ENCODE measurements at regions not wholly inside any gene's neighbourhood (a gene's known extent, or its start where the extent isn't known, plus 50 kb on each side); places are given as distances from the start of the nearest gene placed in this dataset.

DNA sequence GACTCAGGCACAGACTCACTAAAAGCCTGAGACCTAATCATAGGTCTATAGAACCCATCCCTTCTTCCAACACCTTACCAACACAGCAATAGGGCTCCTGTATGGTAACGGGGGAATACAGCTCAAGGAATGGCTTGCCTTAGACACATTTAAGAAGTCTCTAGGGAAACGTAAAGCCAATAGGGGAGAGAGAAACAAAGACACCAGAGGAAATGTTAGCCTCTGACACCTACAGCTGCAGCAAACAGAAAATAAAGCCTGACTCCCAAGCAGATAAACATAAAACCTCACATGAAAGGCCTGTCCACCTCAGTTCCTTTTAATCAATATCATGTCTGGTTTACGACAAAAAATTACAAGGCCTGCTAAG, 51.1 kb upstream of the NCOA1 start:
- Histone ChIP-seq H4K20me1 (ENCODE audit: insufficient read depth, low read length) (no peaks in the 10 kb centered on the region), H3K9me3 (ENCODE audit: low read length) (no peaks in the 10 kb centered on the region), H3K36me3 (ENCODE audit: insufficient read depth, low read length) (no peaks in the 10 kb centered on the region), H3K4me2 (ENCODE audit: low read length) (no peak overlapping the region), H3K4me1 (ENCODE audit: insufficient read depth, low read length, poor library complexity, severe bottlenecking) (no peaks in the 10 kb centered on the region), H3K9me2 (ENCODE audit: insufficient read depth, low read length) (no peaks in the 10 kb centered on the region), H2AFZ (ENCODE audit: low read length) (no peak overlapping the region), H3K27ac (ENCODE audit: low read depth, low read length, poor library complexity, severe bottlenecking) (no peak overlapping the region), H3K4me3 (ENCODE audit: low read depth, low read length, poor library complexity, severe bottlenecking) (no peak overlapping the region), H3K79me2 (ENCODE audit: insufficient read depth, low read depth, low read length) (no peaks in the 10 kb centered on the region)
- no TSS peak for BruUV-seq (replicated peaks)
- ChIA-PET POLR2A (no interaction called here), CTCF (ENCODE audit: unreplicated experiment) (no interaction called here)
- TF ChIP-seq, protein P1, sequence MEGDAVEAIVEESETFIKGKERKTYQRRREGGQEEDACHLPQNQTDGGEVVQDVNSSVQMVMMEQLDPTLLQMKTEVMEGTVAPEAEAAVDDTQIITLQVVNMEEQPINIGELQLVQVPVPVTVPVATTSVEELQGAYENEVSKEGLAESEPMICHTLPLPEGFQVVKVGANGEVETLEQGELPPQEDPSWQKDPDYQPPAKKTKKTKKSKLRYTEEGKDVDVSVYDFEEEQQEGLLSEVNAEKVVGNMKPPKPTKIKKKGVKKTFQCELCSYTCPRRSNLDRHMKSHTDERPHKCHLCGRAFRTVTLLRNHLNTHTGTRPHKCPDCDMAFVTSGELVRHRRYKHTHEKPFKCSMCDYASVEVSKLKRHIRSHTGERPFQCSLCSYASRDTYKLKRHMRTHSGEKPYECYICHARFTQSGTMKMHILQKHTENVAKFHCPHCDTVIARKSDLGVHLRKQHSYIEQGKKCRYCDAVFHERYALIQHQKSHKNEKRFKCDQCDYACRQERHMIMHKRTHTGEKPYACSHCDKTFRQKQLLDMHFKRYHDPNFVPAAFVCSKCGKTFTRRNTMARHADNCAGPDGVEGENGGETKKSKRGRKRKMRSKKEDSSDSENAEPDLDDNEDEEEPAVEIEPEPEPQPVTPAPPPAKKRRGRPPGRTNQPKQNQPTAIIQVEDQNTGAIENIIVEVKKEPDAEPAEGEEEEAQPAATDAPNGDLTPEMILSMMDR (conservative IDR thresholded peaks at IDR 0.05; ENCODE audit: low read length): no peak
- TF ChIP-seq EZH2phosphoT487 (IDR thresholded peaks at IDR 0.05; ENCODE audit: borderline replicate concordance, low read depth, low read length): no peak
- no peak for DNase-seq (ENCODE audit: low spot score)
- intact Hi-C loops (cut with micrococcal nuclease; ENCODE audit: unreplicated experiment): no loop called here

DNA sequence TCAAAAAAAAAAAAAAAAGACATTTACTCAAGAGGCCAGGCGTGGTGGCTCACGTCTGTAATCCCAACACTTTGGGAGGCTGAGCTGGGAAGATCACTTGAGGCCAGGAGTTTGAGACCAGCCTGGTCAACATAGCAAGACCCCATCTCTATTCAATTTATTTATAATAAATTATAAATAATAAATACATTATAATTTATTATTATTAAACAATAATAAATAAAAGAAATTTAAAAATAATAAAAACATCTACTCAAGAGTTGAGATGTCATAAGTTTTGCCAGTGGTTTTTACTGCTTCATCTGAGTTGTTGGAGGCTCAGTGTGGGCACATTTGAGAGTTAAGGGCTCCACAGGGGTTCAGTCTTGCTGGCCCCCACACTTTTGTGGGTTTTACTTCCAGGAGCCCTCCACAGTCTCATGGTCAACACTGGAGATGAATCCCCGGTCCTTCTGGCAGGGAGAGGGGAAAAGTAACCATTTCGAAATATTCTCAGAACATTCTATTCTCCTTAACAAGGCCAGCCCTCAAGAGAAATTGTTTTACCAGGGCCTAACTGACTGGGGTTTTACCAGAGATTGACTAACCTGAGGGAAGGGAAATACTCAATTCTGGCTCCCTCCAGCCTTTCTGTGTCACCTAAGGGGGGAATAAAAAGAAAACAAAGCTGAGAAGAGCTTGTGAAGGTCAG, 51.6 kb upstream of the NCOA1 start:
- Histone ChIP-seq H4K20me1 (ENCODE audit: insufficient read depth, low read length) (no peaks in the 10 kb centered on the region), H3K4me3 (ENCODE audit: low read depth, low read length, poor library complexity, severe bottlenecking) (no peak overlapping the region), H3K36me3 (ENCODE audit: insufficient read depth, low read length) (no peaks in the 10 kb centered on the region), H2AFZ (ENCODE audit: low read length) (no peak overlapping the region), H3K79me2 (ENCODE audit: insufficient read depth, low read depth, low read length) (no peaks in the 10 kb centered on the region), H3K9me3 (ENCODE audit: low read length) (no peaks in the 10 kb centered on the region), H3K4me2 (ENCODE audit: low read length) (no peak overlapping the region), H3K27ac (ENCODE audit: low read depth, low read length, poor library complexity, severe bottlenecking) (no peak overlapping the region), H3K4me1 (ENCODE audit: insufficient read depth, low read length, poor library complexity, severe bottlenecking) (no peaks in the 10 kb centered on the region), H3K9me2 (ENCODE audit: insufficient read depth, low read length) (no peaks in the 10 kb centered on the region)
- TF ChIP-seq, protein P1 (conservative IDR thresholded peaks at IDR 0.05; ENCODE audit: low read length): no peak
- no peak for TF ChIP-seq EZH2phosphoT487 (IDR thresholded peaks at IDR 0.05; ENCODE audit: borderline replicate concordance, low read depth, low read length)
- POLR2A ChIA-PET: interaction anchor here (0.7 kb wide), 1 partner anchor 570 kb away, joined by 3 read pairs; no protein-coding TSS in a partner anchor
- intact Hi-C loops (cut with micrococcal nuclease; ENCODE audit: unreplicated experiment): no loop called here
- no TSS peak for BruUV-seq (replicated peaks)
- DNase-seq (ENCODE audit: low spot score): no peak
- CTCF ChIA-PET (ENCODE audit: unreplicated experiment): no interaction called here

GRCh38 chr2:24438106-24438505, 52.9 kb upstream of the NCOA1 start:
- Histone ChIP-seq H3K79me2 (ENCODE audit: insufficient read depth, low read depth, low read length) (no peaks in the 10 kb centered on the region), H3K9me3 (ENCODE audit: low read length) (no peaks in the 10 kb centered on the region), H4K20me1 (ENCODE audit: insufficient read depth, low read length) (no peaks in the 10 kb centered on the region), H2AFZ (ENCODE audit: low read length) (no peak overlapping the region), H3K4me2 (ENCODE audit: low read length) (no peak overlapping the region), H3K9me2 (ENCODE audit: insufficient read depth, low read length) (no peaks in the 10 kb centered on the region), H3K36me3 (ENCODE audit: insufficient read depth, low read length) (no peaks in the 10 kb centered on the region), H3K4me3 (ENCODE audit: low read depth, low read length, poor library complexity, severe bottlenecking) (no peak overlapping the region), H3K4me1 (ENCODE audit: insufficient read depth, low read length, poor library complexity, severe bottlenecking) (no peaks in the 10 kb centered on the region), H3K27ac (ENCODE audit: low read depth, low read length, poor library complexity, severe bottlenecking) (no peak overlapping the region)
- intact Hi-C loops (cut with micrococcal nuclease; ENCODE audit: unreplicated experiment): no loop called here
- TF ChIP-seq, protein P1 (conservative IDR thresholded peaks at IDR 0.05; ENCODE audit: low read length): no peak
- no peak for TF ChIP-seq EZH2phosphoT487 (IDR thresholded peaks at IDR 0.05; ENCODE audit: borderline replicate concordance, low read depth, low read length)
- DNase-seq (ENCODE audit: low spot score): no peak
- BruUV-seq (replicated peaks): no TSS peak
- POLR2A ChIA-PET: no interaction called here
- CTCF ChIA-PET (ENCODE audit: unreplicated experiment): no interaction called here
